Uterus (tissue), 2 donors: ENCODE measurements at regions not wholly inside any gene's neighbourhood (a gene's known extent, or its start where the extent isn't known, plus 50 kb on each side); places are given as distances from the start of the nearest gene placed in this dataset.

Experiments used
- POLR2A ChIP-seq, 2 donors: fragments of 450-650 bp; IDR thresholded peaks; one replicate each; pipeline ENCODE4 v1.6.1; 2016; ENCODE audit warnings: antibody characterized with exemption in 2 of 2, mild to moderate bottlenecking in 1 of 2, moderate library complexity in 1 of 2
- TF ChIP-seq, protein P1 (sequence below), 4 experiments: fragments of 200-600 bp in 2 of 4; fragments of 450-650 bp in 2 of 4; sonication (generic) in 2 of 4; IDR thresholded peaks; one replicate each; pipeline ENCODE4 v1.5.1; 2016 to 2019; ENCODE audit warnings: antibody characterized with exemption in 4 of 4, mild to moderate bottlenecking in 2 of 4, moderate library complexity in 1 of 4

DNA sequence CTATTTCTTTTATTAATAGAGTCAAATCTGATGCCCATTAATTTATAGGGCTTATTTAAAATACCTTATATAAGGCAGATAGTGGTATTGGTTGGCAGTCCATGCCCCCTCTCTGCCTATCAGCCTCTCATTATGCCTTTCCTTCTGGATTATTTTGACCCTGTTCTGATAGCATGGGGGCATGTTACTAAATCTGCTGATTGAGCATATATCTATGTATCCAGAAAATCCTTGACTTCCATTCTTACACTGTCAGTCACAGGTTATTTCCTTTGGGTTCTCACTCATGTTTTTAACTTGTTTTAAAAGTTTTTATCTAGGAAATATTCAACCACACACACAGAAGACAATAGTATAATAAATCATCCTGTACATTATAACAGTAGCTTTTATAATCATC is 1184.9 kb downstream of the HACE1 start:
- TF ChIP-seq, protein P1, sequence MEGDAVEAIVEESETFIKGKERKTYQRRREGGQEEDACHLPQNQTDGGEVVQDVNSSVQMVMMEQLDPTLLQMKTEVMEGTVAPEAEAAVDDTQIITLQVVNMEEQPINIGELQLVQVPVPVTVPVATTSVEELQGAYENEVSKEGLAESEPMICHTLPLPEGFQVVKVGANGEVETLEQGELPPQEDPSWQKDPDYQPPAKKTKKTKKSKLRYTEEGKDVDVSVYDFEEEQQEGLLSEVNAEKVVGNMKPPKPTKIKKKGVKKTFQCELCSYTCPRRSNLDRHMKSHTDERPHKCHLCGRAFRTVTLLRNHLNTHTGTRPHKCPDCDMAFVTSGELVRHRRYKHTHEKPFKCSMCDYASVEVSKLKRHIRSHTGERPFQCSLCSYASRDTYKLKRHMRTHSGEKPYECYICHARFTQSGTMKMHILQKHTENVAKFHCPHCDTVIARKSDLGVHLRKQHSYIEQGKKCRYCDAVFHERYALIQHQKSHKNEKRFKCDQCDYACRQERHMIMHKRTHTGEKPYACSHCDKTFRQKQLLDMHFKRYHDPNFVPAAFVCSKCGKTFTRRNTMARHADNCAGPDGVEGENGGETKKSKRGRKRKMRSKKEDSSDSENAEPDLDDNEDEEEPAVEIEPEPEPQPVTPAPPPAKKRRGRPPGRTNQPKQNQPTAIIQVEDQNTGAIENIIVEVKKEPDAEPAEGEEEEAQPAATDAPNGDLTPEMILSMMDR (IDR thresholded peaks at IDR 0.05): no peak
- no peak for TF ChIP-seq POLR2A (IDR thresholded peaks at IDR 0.05)
